ENCODE measurements at regions not wholly inside any gene's neighbourhood (a gene's known extent, or its start where the extent isn't known, plus 50 kb on each side); places are given as distances from the start of the nearest gene placed in this dataset.

DNA sequence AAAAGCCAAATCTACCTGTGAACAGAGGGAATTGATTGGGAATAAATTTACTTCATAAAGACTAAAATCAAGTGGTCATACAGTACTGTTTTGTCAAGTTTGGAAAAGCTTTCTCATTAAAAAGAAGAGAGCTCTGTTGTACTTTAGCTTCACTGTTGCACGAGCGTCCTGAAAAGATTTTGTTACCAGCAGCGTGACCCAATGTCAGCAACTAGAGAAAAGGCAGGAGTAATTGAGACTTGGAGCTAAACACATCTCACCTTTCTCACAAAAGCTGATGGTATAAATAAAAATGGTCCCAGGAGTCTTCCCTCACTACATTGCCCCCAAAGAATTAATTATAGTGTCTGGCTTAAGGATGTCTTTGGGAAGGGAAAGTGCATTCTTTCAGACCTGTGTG lies 613.7 kb downstream of the OLFM4 start (continued):
- TF ChIP-seq NRF1 (IDR thresholded peaks at IDR 0.05; ENCODE audit: low read depth, low read length) (no peak), CREB1 (IDR thresholded peaks at IDR 0.05) (no peak), PHF8 (conservative IDR thresholded peaks at IDR 0.05; ENCODE audit: low read depth, low read length) (no peak), SP4 (IDR thresholded peaks at IDR 0.05; ENCODE audit: low read length) (no peak), POU5F1 (IDR thresholded peaks at IDR 0.05; ENCODE audit: low read depth, low read length) (no peak), BRCA1 (IDR thresholded peaks at IDR 0.05; ENCODE audit: low read depth, low read length) (no peak), YY1 (IDR thresholded peaks at IDR 0.05; ENCODE audit: low read depth, low read length) (no peak)
